H1 (cell line): ENCODE measurements at regions not wholly inside any gene's neighbourhood (a gene's known extent, or its start where the extent isn't known, plus 50 kb on each side); places are given as distances from the start of the nearest gene placed in this dataset.

Experiments used
- KDM4A ChIP-seq: IDR thresholded peaks from one replicate; pipeline ENCODE4 v1.7.1; 2012; ENCODE audit warnings: low read depth, mild to moderate bottlenecking, moderate library complexity, low read length, inconsistent platforms; ENCODE audit not compliant: severe bottlenecking
- SUZ12 ChIP-seq: fragments of 200-600 bp; sonication (generic); IDR thresholded peaks from 2 replicates; pipeline ENCODE4 v1.6.1; 2012; ENCODE audit warnings: mild to moderate bottlenecking, inconsistent platforms, low read length, moderate library complexity, mixed read lengths

GRCh38 chr1:238336531-238336930 is 445.8 kb upstream of the ZP4 start (continued):
- TF ChIP-seq KDM4A: no peak
- no peak for TF ChIP-seq SUZ12
- TF ChIP-seq, all 59 proteins: peak for 0
